D721Med (cell line): ENCODE measurements at regions not wholly inside any gene's neighbourhood (a gene's known extent, or its start where the extent isn't known, plus 50 kb on each side); places are given as distances from the start of the nearest gene placed in this dataset.

Source experiments
- DNase-seq: peaks from one replicate; pipeline ENCODE4 v3.0.0; 2011; ENCODE audit warnings: low spot score; ENCODE audit not compliant: insufficient read length
- FAIRE-seq: peaks from 2 replicates; lab custom pipeline; 2011; peaks lifted over from hg19 to GRCh38; lab: Jason Lieb, UNC
- CTCF ChIP-seq: IDR thresholded peaks from 2 replicates; pipeline ENCODE4 v1.5.1; 2012; ENCODE audit warnings: mild to moderate bottlenecking, control low read depth; ENCODE audit not compliant: insufficient read depth; ENCODE audit errors: missing control alignments

- no peak for FAIRE-seq
- TF ChIP-seq CTCF = no peak
- no peak for DNase-seq
Observed at GRCh38 chr5:113989278-113989912, 372.5 kb upstream of the KCNN2 start.

GRCh38 chr5:113989913-113990305, 372.0 kb upstream of the KCNN2 start:
- FAIRE-seq (no peak), DNase-seq (no peak)
- no peak for TF ChIP-seq CTCF

GRCh38 chr5:114001076-114001475, 360.8 kb upstream of the KCNN2 start:
- DNase-seq = no peak
- no peak for FAIRE-seq
- TF ChIP-seq CTCF = no peak

GRCh38 chr5:114006582-114006981, 355.3 kb upstream of the KCNN2 start:
- no peak for DNase-seq
- TF ChIP-seq CTCF = no peak
- FAIRE-seq = no peak

GRCh38 chr5:114007678-114008077, 354.2 kb upstream of the KCNN2 start:
- DNase-seq (no peak), FAIRE-seq (no peak)
- TF ChIP-seq CTCF = no peak

GRCh38 chr5:114010362-114010761, 351.5 kb upstream of the KCNN2 start:
- DNase-seq (no peak), FAIRE-seq (no peak)
- TF ChIP-seq CTCF = no peak

GRCh38 chr5:114018186-114018585, 343.7 kb upstream of the KCNN2 start:
- peak; percentile 32 for TF ChIP-seq CTCF
- FAIRE-seq (no peak), DNase-seq (no peak)
